ENCODE measurements at regions not wholly inside any gene's neighbourhood (a gene's known extent, or its start where the extent isn't known, plus 50 kb on each side); places are given as distances from the start of the nearest gene placed in this dataset.

DNA sequence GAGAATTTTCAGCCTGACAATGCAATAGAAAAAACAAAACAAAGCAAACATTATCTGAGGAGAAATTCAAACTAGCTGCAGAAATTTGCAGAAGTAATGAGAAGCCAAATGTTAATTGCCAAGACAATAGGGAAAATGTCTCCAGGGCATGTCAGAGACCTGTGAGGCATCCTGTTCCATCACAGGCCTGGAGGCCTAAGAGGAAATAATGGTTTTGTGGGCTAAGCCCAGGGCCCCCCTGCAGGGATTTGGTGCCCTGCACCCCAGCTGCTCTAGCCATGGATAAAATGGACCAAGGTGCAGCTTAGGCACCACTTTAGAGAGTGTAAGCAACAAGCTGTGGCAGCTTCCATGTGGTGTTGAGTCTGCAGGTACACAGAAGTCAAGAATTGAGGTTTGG lies 401.2 kb upstream of the NECTIN3 start:
- in situ Hi-C loops (cut with MboI) = no loop called here
- POLR2A ChIA-PET = no interaction called here
- TF ChIP-seq NR2C1 (IDR thresholded peaks at IDR 0.05) = no peak
- TF ChIP-seq NR2C1 (tag; IDR thresholded peaks at IDR 0.05) = no peak
- TF ChIP-seq, protein P1, sequence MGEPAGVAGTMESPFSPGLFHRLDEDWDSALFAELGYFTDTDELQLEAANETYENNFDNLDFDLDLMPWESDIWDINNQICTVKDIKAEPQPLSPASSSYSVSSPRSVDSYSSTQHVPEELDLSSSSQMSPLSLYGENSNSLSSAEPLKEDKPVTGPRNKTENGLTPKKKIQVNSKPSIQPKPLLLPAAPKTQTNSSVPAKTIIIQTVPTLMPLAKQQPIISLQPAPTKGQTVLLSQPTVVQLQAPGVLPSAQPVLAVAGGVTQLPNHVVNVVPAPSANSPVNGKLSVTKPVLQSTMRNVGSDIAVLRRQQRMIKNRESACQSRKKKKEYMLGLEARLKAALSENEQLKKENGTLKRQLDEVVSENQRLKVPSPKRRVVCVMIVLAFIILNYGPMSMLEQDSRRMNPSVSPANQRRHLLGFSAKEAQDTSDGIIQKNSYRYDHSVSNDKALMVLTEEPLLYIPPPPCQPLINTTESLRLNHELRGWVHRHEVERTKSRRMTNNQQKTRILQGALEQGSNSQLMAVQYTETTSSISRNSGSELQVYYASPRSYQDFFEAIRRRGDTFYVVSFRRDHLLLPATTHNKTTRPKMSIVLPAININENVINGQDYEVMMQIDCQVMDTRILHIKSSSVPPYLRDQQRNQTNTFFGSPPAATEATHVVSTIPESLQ (CRISPR knock-in tag; IDR thresholded peaks at IDR 0.05) = no peak
- no peak for TF ChIP-seq FUS (optimal IDR thresholded peaks at IDR 0.05; ENCODE audit: low read depth, low read length)
- no peak for TF ChIP-seq EGR1 (conservative IDR thresholded peaks at IDR 0.05)
- TF ChIP-seq SMARCA5 (IDR thresholded peaks at IDR 0.05) = no peak
- TF ChIP-seq BRF1 (IDR thresholded peaks at IDR 0.05; ENCODE audit: borderline replicate concordance, extremely low read depth, insufficient read length) = no peak
- no peak for TF ChIP-seq NFE2 (IDR thresholded peaks at IDR 0.05; ENCODE audit: low read depth)
- no peak for TF ChIP-seq NFRKB (IDR thresholded peaks at IDR 0.05; ENCODE audit: low read depth)
- TF ChIP-seq HEY1 (CRISPR knock-in tag; IDR thresholded peaks at IDR 0.05; ENCODE audit: borderline replicate concordance) = no peak
- TF ChIP-seq, protein P2, sequence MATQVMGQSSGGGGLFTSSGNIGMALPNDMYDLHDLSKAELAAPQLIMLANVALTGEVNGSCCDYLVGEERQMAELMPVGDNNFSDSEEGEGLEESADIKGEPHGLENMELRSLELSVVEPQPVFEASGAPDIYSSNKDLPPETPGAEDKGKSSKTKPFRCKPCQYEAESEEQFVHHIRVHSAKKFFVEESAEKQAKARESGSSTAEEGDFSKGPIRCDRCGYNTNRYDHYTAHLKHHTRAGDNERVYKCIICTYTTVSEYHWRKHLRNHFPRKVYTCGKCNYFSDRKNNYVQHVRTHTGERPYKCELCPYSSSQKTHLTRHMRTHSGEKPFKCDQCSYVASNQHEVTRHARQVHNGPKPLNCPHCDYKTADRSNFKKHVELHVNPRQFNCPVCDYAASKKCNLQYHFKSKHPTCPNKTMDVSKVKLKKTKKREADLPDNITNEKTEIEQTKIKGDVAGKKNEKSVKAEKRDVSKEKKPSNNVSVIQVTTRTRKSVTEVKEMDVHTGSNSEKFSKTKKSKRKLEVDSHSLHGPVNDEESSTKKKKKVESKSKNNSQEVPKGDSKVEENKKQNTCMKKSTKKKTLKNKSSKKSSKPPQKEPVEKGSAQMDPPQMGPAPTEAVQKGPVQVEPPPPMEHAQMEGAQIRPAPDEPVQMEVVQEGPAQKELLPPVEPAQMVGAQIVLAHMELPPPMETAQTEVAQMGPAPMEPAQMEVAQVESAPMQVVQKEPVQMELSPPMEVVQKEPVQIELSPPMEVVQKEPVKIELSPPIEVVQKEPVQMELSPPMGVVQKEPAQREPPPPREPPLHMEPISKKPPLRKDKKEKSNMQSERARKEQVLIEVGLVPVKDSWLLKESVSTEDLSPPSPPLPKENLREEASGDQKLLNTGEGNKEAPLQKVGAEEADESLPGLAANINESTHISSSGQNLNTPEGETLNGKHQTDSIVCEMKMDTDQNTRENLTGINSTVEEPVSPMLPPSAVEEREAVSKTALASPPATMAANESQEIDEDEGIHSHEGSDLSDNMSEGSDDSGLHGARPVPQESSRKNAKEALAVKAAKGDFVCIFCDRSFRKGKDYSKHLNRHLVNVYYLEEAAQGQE (IDR thresholded peaks at IDR 0.05; ENCODE audit: borderline replicate concordance) = no peak
- TF ChIP-seq, protein P2 (CRISPR knock-in tag; IDR thresholded peaks at IDR 0.05; ENCODE audit: low read depth) = no peak
- TF ChIP-seq TAL1 (IDR thresholded peaks at IDR 0.05) = no peak
- TF ChIP-seq, protein P3, sequence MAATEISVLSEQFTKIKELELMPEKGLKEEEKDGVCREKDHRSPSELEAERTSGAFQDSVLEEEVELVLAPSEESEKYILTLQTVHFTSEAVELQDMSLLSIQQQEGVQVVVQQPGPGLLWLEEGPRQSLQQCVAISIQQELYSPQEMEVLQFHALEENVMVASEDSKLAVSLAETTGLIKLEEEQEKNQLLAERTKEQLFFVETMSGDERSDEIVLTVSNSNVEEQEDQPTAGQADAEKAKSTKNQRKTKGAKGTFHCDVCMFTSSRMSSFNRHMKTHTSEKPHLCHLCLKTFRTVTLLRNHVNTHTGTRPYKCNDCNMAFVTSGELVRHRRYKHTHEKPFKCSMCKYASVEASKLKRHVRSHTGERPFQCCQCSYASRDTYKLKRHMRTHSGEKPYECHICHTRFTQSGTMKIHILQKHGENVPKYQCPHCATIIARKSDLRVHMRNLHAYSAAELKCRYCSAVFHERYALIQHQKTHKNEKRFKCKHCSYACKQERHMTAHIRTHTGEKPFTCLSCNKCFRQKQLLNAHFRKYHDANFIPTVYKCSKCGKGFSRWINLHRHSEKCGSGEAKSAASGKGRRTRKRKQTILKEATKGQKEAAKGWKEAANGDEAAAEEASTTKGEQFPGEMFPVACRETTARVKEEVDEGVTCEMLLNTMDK (IDR thresholded peaks at IDR 0.05; ENCODE audit: borderline replicate concordance, insufficient read depth, low read depth, low read length, poor library complexity, severe bottlenecking) = no peak

More for the DNA sequence above, 401.2 kb upstream of the NECTIN3 start:
- CTCF ChIA-PET (ENCODE audit: low intra/inter-chr PET ratio) = no interaction called here
- no peaks in the 10 kb centered on the region for H3K27me3 ChIP-seq (ENCODE audit: control insufficient read depth in 2 of 2, insufficient read depth in 2 of 2, low read length in 2 of 2)
- no peaks in the 10 kb centered on the region for H3K9me1 ChIP-seq (ENCODE audit: control insufficient read depth, insufficient read depth, low read length)
- H3K9ac ChIP-seq (ENCODE audit: insufficient read depth in 1 of 2, low read depth in 2 of 2, low read length in 2 of 2) = no peak overlapping the region
- ATAC-seq = no peak
- H3K4me3 ChIP-seq = no peak overlapping the region
- no peak overlapping the region for H3K4me2 ChIP-seq (ENCODE audit: insufficient read depth, low read length)
- no peak for FAIRE-seq
- intact Hi-C loops (cut with micrococcal nuclease) = no loop called here
- no peak overlapping the region for H2AFZ ChIP-seq (ENCODE audit: low read depth, low read length)
- no peaks in the 10 kb centered on the region for H3K9me3 ChIP-seq (replicated peaks; ENCODE audit: control insufficient read depth, insufficient read depth, low read depth, low read length)
- no peaks in the 10 kb centered on the region for H3K4me1 ChIP-seq (replicated peaks in 1 of 2; ENCODE audit: control insufficient read depth in 2 of 2, insufficient read depth in 2 of 2, low read length in 2 of 2)
- H3K79me2 ChIP-seq (ENCODE audit: control insufficient read depth, insufficient read depth, low read length) = no peaks in the 10 kb centered on the region
- no TSS peak for BruUV-seq (replicated peaks)
- no peaks in the 10 kb centered on the region for H4K20me1 ChIP-seq (replicated peaks; ENCODE audit: control insufficient read depth, insufficient read depth, low read length)
- no peaks in the 10 kb centered on the region for H3K36me3 ChIP-seq (ENCODE audit: control insufficient read depth, insufficient read depth, low read length)
- DNase-seq (ENCODE audit: extremely low read depth in 1 of 4, low spot score in 3 of 4) = no peak
- no peak overlapping the region for H3K27ac ChIP-seq (ENCODE audit: extremely low read depth, low read depth, low read length)

All from K562 (cell line).